A673 (cell line): ENCODE measurements at regions not wholly inside any gene's neighbourhood (a gene's known extent, or its start where the extent isn't known, plus 50 kb on each side); places are given as distances from the start of the nearest gene placed in this dataset.

Experiments
- BruUV-seq: library from RNA; stranded (reverse); fragments of 400-500 nt; replicated peaks from 2 replicates; lab custom pipeline; 2021; lab: Mats Ljungman, UMichigan
- CTCF ChIA-PET: fragments of 300-600 bp; sonication (Branson Sonifier 250); formaldehyde crosslinking; loops from one replicate; lab custom pipeline; 2022; ENCODE audit warnings: antibody characterized with exemption; lab: Charles Lee
- POLR2A ChIA-PET: fragments of 300-600 bp; sonication (Branson Sonifier 250); formaldehyde crosslinking; loops from one replicate; lab custom pipeline; 2022; ENCODE audit warnings: antibody characterized with exemption; ENCODE audit not compliant: low non-redundant PET; lab: Charles Lee
- DNase-seq: peaks from one replicate; pipeline ENCODE4 v3.0.0-alpha.2; 2015; ENCODE audit warnings: low spot score
- H3K27ac ChIP-seq: fragments of 200-600 bp; sonication (generic); 2 replicates; pipeline ENCODE4 v1.5.1; 2016; ENCODE audit warnings: mixed run types, low read depth, mild to moderate bottlenecking, mixed read lengths, antibody characterized with exemption, low read length; ENCODE audit not compliant: poor library complexity, severe bottlenecking
- H3K27me3 ChIP-seq: fragments of 200-600 bp; sonication (generic); replicated peaks from 2 replicates; pipeline ENCODE4 v1.6.1; 2017; ENCODE audit warnings: mixed run types, low read depth, mild to moderate bottlenecking, mixed read lengths, antibody characterized with exemption, low read length; ENCODE audit not compliant: insufficient read depth, poor library complexity
- H3K36me3 ChIP-seq: fragments of 200-600 bp; sonication (generic); 2 replicates; pipeline ENCODE4 v1.6.1; 2016; ENCODE audit warnings: mixed run types, mild to moderate bottlenecking, mixed read lengths, antibody characterized with exemption, low read length; ENCODE audit not compliant: insufficient read depth, poor library complexity, severe bottlenecking
- H3K4me1 ChIP-seq: fragments of 200-600 bp; sonication (generic); 2 replicates; pipeline ENCODE4 v1.6.1; 2017; ENCODE audit warnings: mixed run types, mild to moderate bottlenecking, mixed read lengths, antibody characterized with exemption, low read length; ENCODE audit not compliant: insufficient read depth, poor library complexity, severe bottlenecking
- H3K4me3 ChIP-seq: fragments of 200-600 bp; sonication (generic); 2 replicates; pipeline ENCODE4 v1.5.1; 2016; ENCODE audit warnings: low read depth, mixed run types, mild to moderate bottlenecking, mixed read lengths, low read length; ENCODE audit not compliant: poor library complexity, severe bottlenecking
- H3K9me3 ChIP-seq: fragments of 200-600 bp; sonication (generic); 2 replicates; pipeline ENCODE4 v1.6.1; 2016; ENCODE audit warnings: mixed run types, low read depth, mild to moderate bottlenecking, mixed read lengths, antibody characterized with exemption, low read length; ENCODE audit not compliant: poor library complexity, severe bottlenecking
- EZH2 ChIP-seq: fragments of 200-600 bp; sonication (generic); IDR thresholded peaks from 2 replicates; pipeline ENCODE4 v1.6.1; 2017; ENCODE audit warnings: borderline replicate concordance, low read depth, mild to moderate bottlenecking, mixed read lengths, antibody characterized with exemption, low read length; ENCODE audit not compliant: poor library complexity, severe bottlenecking
- intact Hi-C: fragments of 100-400 bp; cut with micrococcal nuclease; formaldehyde crosslinking; loops from one replicate; pipeline ENCODE4 v1.10.0; 2022; ENCODE audit not compliant: unreplicated experiment
- TF ChIP-seq, protein P1 (sequence below): fragments of 300-800, 200-600 bp; sonication (generic); conservative IDR thresholded peaks from 2 replicates; pipeline ENCODE4 v1.5.1; 2017; ENCODE audit warnings: low read depth, mild to moderate bottlenecking, antibody characterized with exemption, low read length, moderate library complexity, mixed read lengths

DNA sequence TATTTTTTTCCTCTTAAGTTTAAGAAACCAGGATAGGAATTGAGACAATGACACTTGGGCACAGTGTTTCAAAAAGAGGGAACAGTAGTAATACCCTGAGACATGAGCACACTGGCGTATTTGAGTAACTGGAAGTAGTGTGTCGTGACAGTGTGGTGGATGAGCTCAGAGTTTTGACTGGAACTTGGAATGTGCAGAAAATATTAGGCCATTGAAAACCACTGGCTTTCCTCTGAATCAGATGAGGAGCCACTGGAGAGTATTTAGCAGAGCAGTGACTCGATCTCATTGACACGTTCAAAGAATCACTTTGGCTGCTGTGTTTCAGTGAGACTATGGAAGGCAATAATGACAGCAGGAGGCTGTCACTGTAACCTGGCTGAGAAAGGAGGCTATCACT is 1531.2 kb downstream of the STIM2 start:
- CTCF ChIA-PET = no interaction called here
- no peak overlapping the region for H3K4me3 ChIP-seq
- POLR2A ChIA-PET = no interaction called here
- H3K9me3 ChIP-seq = no peaks in the 10 kb centered on the region
- no peak for TF ChIP-seq EZH2
- TF ChIP-seq, protein P1, sequence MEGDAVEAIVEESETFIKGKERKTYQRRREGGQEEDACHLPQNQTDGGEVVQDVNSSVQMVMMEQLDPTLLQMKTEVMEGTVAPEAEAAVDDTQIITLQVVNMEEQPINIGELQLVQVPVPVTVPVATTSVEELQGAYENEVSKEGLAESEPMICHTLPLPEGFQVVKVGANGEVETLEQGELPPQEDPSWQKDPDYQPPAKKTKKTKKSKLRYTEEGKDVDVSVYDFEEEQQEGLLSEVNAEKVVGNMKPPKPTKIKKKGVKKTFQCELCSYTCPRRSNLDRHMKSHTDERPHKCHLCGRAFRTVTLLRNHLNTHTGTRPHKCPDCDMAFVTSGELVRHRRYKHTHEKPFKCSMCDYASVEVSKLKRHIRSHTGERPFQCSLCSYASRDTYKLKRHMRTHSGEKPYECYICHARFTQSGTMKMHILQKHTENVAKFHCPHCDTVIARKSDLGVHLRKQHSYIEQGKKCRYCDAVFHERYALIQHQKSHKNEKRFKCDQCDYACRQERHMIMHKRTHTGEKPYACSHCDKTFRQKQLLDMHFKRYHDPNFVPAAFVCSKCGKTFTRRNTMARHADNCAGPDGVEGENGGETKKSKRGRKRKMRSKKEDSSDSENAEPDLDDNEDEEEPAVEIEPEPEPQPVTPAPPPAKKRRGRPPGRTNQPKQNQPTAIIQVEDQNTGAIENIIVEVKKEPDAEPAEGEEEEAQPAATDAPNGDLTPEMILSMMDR = no peak
- no peak for DNase-seq
- no peaks in the 10 kb centered on the region for H3K27me3 ChIP-seq
- BruUV-seq = no TSS peak
- no peaks in the 10 kb centered on the region for H3K36me3 ChIP-seq
- intact Hi-C loops = no loop called here
- no peaks in the 10 kb centered on the region for H3K4me1 ChIP-seq
- H3K27ac ChIP-seq = no peak overlapping the region

DNA sequence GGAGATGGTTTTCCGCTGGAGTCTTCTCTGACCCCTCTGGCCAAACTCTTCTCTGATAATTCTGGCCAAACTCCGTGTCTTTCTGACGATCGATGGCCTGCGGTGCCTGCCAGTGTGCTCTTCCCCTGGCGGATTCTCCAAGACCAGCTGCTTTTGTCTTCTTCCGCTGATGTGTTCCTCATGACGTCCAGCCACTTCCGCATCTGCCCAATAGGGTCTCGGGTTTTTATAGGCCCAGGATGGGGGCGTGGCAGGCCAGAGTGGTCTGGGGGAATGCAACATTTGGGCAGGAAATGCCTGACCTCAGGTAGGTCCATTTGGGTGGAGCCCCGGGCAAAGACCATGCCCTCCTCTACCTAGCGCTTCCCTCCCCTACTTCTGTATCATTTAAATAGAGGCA is 1542.1 kb downstream of the STIM2 start:
- Histone ChIP-seq H3K4me1 (no peaks in the 10 kb centered on the region), H3K4me3 (no peak overlapping the region), H3K36me3 (no peaks in the 10 kb centered on the region), H3K27me3 (no peaks in the 10 kb centered on the region), H3K9me3 (no peaks in the 10 kb centered on the region), H3K27ac (no peak overlapping the region)
- intact Hi-C loops = no loop called here
- no peak for DNase-seq
- TF ChIP-seq, protein P1 = no peak
- TF ChIP-seq EZH2 = no peak
- POLR2A ChIA-PET = no interaction called here
- CTCF ChIA-PET = no interaction called here
- BruUV-seq = no TSS peak

- DNase-seq = no peak
- POLR2A ChIA-PET = no interaction called here
- H3K4me1 ChIP-seq = no peaks in the 10 kb centered on the region
- H3K27ac ChIP-seq = no peak overlapping the region
- TF ChIP-seq, protein P1 = no peak
- no peak for TF ChIP-seq EZH2
- no peaks in the 10 kb centered on the region for H3K27me3 ChIP-seq
- CTCF ChIA-PET = no interaction called here
- intact Hi-C loops = no loop called here
- H3K9me3 ChIP-seq = peaks cover 5% of the 10 kb centered on the region
- H3K4me3 ChIP-seq = no peak overlapping the region
- BruUV-seq = no TSS peak
- H3K36me3 ChIP-seq = no peaks in the 10 kb centered on the region
Observed at GRCh38 chr4:28421221-28421620, 1560.6 kb downstream of the STIM2 start.
